SK-N-SH (cell line): ENCODE measurements at regions not wholly inside any gene's neighbourhood (a gene's known extent, or its start where the extent isn't known, plus 50 kb on each side); places are given as distances from the start of the nearest gene placed in this dataset.
"Not testable (repeated sequence)": the region's sequence is repeated elsewhere in the genome, so short reads cannot be mapped to it uniquely, and the experiment has no call there.

ENCODE experiments used
- CTCF ChIA-PET: fragments of 300-600, 350-600 bp; formaldehyde crosslinking; extraction: SDS; loops from one replicate; lab custom pipeline; 2021; lab: Yijun Ruan, JAX
- POLR2A ChIA-PET: fragments of 350-600 bp; sonication (Branson Sonifier 250); formaldehyde crosslinking; extraction: SDS; loops from one replicate; lab custom pipeline; 2020; ENCODE audit warnings: antibody characterized with exemption, inconsistent platforms; lab: Yijun Ruan, JAX
- DNase-seq: peaks from one replicate; pipeline ENCODE4 v3.0.0; 2012
- H2AFZ ChIP-seq: fragments of 200-600 bp; sonication (generic); 2 replicates; pipeline ENCODE4 v1.8.1; 2016; ENCODE audit warnings: antibody characterized with exemption, mild to moderate bottlenecking, low read depth
- H3F3A ChIP-seq: fragments of 200-600 bp; sonication (generic); replicated peaks from 2 replicates; pipeline ENCODE3; 2016; ENCODE audit warnings: antibody characterized with exemption, mild to moderate bottlenecking; ENCODE audit not compliant: insufficient read depth
- H3K27ac ChIP-seq, 2 experiments: fragments of 200-500 bp in 1 of 2; fragments of 200-600 bp in 1 of 2; sonication (Bioruptor generic) in 1 of 2; sonication (generic), shearing (Covaris generic) in 1 of 2; 2 replicates each; pipeline versions ENCODE4 v1.5.1 to v1.6.1; 2014 to 2016; ENCODE audit warnings: low read depth in 2 of 2, inconsistent platforms in 1 of 2, low read length in 1 of 2, mild to moderate bottlenecking in 1 of 2, mixed read lengths in 1 of 2
- H3K27me3 ChIP-seq: fragments of 200-600 bp; sonication (generic), shearing (Covaris generic); 2 replicates; pipeline ENCODE4 v1.6.1; 2016; ENCODE audit warnings: mixed run types; ENCODE audit not compliant: insufficient read depth
- H3K36me3 ChIP-seq, 2 experiments: fragments of 200-500 bp in 1 of 2; fragments of 200-600 bp in 1 of 2; sonication (Bioruptor generic) in 1 of 2; sonication (generic) in 1 of 2; replicated peaks in 1 of 2; 2 replicates each; pipeline versions ENCODE3 to v1.5.1; 2014 to 2016; ENCODE audit warnings: low read length in 1 of 2, mild to moderate bottlenecking in 1 of 2; ENCODE audit not compliant: insufficient read depth in 2 of 2, control insufficient read depth in 1 of 2
- H3K4me1 ChIP-seq, 2 experiments: fragments of 200-500 bp in 1 of 2; fragments of 200-600 bp in 1 of 2; sonication (Bioruptor generic) in 1 of 2; sonication (generic), shearing (Covaris generic) in 1 of 2; 2 replicates each; pipeline versions ENCODE4 v1.5.1 to v1.6.1; 2014 to 2016; ENCODE audit warnings: low read depth in 1 of 2, low read length in 1 of 2, mixed run types in 1 of 2; ENCODE audit not compliant: insufficient read depth in 2 of 2, control insufficient read depth in 1 of 2
- H3K4me2 ChIP-seq: fragments of 200-600 bp; sonication (generic), shearing (Covaris generic); 2 replicates; pipeline ENCODE4 v1.6.1; 2017; ENCODE audit warnings: mixed run types
- H3K4me3 ChIP-seq, 2 experiments: fragments of 200-500 bp in 1 of 2; fragments of 200-600 bp in 1 of 2; sonication (Bioruptor generic) in 1 of 2; sonication (generic), shearing (Covaris generic) in 1 of 2; 2 replicates each; pipeline versions ENCODE4 v1.5.1 to v1.8.1; 2014 to 2016; ENCODE audit warnings: low read depth in 2 of 2, inconsistent platforms in 1 of 2, low read length in 1 of 2, mild to moderate bottlenecking in 1 of 2, mixed read lengths in 1 of 2, moderate library complexity in 1 of 2
- H3K79me2 ChIP-seq: fragments of 200-600 bp; sonication (generic); 2 replicates; pipeline ENCODE4 v1.8.1; 2017; ENCODE audit warnings: mild to moderate bottlenecking; ENCODE audit not compliant: insufficient read depth
- H3K9ac ChIP-seq: fragments of 200-600 bp; sonication (generic); 2 replicates; pipeline ENCODE4 v1.6.1; 2017; ENCODE audit warnings: mixed run types
- H3K9me2 ChIP-seq: fragments of 200-600 bp; sonication (generic); 2 replicates; pipeline ENCODE4 v1.6.1; 2017; ENCODE audit warnings: mixed run types
- H3K9me3 ChIP-seq: fragments of 200-600 bp; sonication (generic); 2 replicates; pipeline ENCODE4 v1.6.1; 2017; ENCODE audit warnings: mixed run types, mild to moderate bottlenecking, moderate library complexity
- H4K20me1 ChIP-seq: fragments of 200-600 bp; sonication (generic); 2 replicates; pipeline ENCODE4 v1.6.1; 2017; ENCODE audit warnings: mild to moderate bottlenecking, mixed run types; ENCODE audit not compliant: insufficient read depth
- EP300 ChIP-seq, 2 experiments: IDR thresholded peaks; 2 replicates each; pipeline versions ENCODE4 v1.4.0 to v1.6.1; 2012; ENCODE audit warnings: borderline replicate concordance in 1 of 2, low read depth in 1 of 2, low read length in 1 of 2
- EZH2phosphoT487 ChIP-seq: fragments of 200-600 bp; sonication (generic); IDR thresholded peaks from 2 replicates; pipeline ENCODE4 v1.6.1; 2017; ENCODE audit warnings: low read depth, mixed run types, mild to moderate bottlenecking, antibody characterized with exemption, moderate library complexity, borderline replicate concordance
- FOXM1 ChIP-seq: IDR thresholded peaks from 2 replicates; pipeline ENCODE4 v1.4.0; 2012; ENCODE audit warnings: low read depth, mild to moderate bottlenecking
- JUND ChIP-seq: IDR thresholded peaks from 2 replicates; pipeline ENCODE4 v1.4.0; 2012
- MEF2A ChIP-seq: IDR thresholded peaks from 2 replicates; pipeline ENCODE4 v1.4.0; 2012; ENCODE audit warnings: low read depth, borderline replicate concordance
- MXI1 ChIP-seq: IDR thresholded peaks from 2 replicates; pipeline ENCODE4 v1.6.1; 2012; ENCODE audit warnings: mild to moderate bottlenecking, low read depth, low read length, improper control_type of control experiment
- NFIC ChIP-seq: IDR thresholded peaks from 2 replicates; pipeline ENCODE4 v1.4.0; 2012; ENCODE audit warnings: borderline replicate concordance
- NRF1 ChIP-seq: IDR thresholded peaks from 2 replicates; pipeline ENCODE4 v1.6.1; 2012; ENCODE audit warnings: low read depth, mild to moderate bottlenecking, low read length
- POLR2AphosphoS5 ChIP-seq: IDR thresholded peaks from 2 replicates; pipeline ENCODE4 v1.6.1; 2012; ENCODE audit warnings: low read depth, low read length
- RAD21 ChIP-seq: IDR thresholded peaks from 2 replicates; pipeline ENCODE4 v1.6.1; 2012; ENCODE audit warnings: mild to moderate bottlenecking, low read length
- RCOR1 ChIP-seq: fragments of 150-350 bp; IDR thresholded peaks from 2 replicates; pipeline ENCODE4 v1.6.1; 2017; ENCODE audit warnings: antibody characterized with exemption, low read length
- REST ChIP-seq: IDR thresholded peaks from 2 replicates; pipeline ENCODE4 v1.6.1; 2012; ENCODE audit warnings: mild to moderate bottlenecking, low read depth, low read length, moderate library complexity
- RFX5 ChIP-seq: IDR thresholded peaks from 2 replicates; pipeline ENCODE4 v1.6.1; 2012; ENCODE audit warnings: mild to moderate bottlenecking, improper control_type of control experiment, low read length
- SMC3 ChIP-seq: IDR thresholded peaks from 2 replicates; pipeline ENCODE4 v1.6.1; 2012; ENCODE audit warnings: low read depth, low read length, improper control_type of control experiment
- TCF12 ChIP-seq: IDR thresholded peaks from 2 replicates; pipeline ENCODE4 v1.4.0; 2012
- TEAD4 ChIP-seq: IDR thresholded peaks from 2 replicates; pipeline ENCODE4 v1.4.0; 2012; ENCODE audit warnings: mild to moderate bottlenecking, borderline replicate concordance; ENCODE audit not compliant: insufficient read depth
- USF1 ChIP-seq: IDR thresholded peaks from 2 replicates; pipeline ENCODE4 v1.4.0; 2012; ENCODE audit warnings: low read depth, borderline replicate concordance
- WGBS: methylation state at CpG from one replicate; pipeline ENCODE4 v1.1.6; 2017; ENCODE audit warnings: low lambda C conversion rate; 5-methylcytosine and 5-hydroxymethylcytosine counted together
- TF ChIP-seq, protein P1 (sequence below): IDR thresholded peaks from 2 replicates; pipeline ENCODE4; 2012
- TF ChIP-seq, protein P2 (sequence below): fragments of 150-350 bp; IDR thresholded peaks from 2 replicates; pipeline ENCODE4 v1.6.1; 2016; ENCODE audit warnings: mild to moderate bottlenecking, low read depth, low read length
- TF ChIP-seq, protein P3 (sequence below): IDR thresholded peaks from 2 replicates; pipeline ENCODE4 v1.4.0; 2012; ENCODE audit warnings: low read depth, borderline replicate concordance

GRCh38 chr13:39837866-39838265 is 182.4 kb downstream of the COG6 start:
- H3K9me2 ChIP-seq, H3F3A ChIP-seq, H3K36me3 ChIP-seq, H3K4me3 ChIP-seq, H3K9ac ChIP-seq, H4K20me1 ChIP-seq, H3K9me3 ChIP-seq, H3K79me2 ChIP-seq, H3K4me2 ChIP-seq, H2AFZ ChIP-seq, POLR2A ChIA-PET, H3K27ac ChIP-seq, CTCF ChIA-PET, H3K27me3 ChIP-seq, H3K4me1 ChIP-seq, DNase-seq: not testable (repeated sequence)
- TF ChIP-seq POLR2AphosphoS5, result peak; percentile 49; the same call in 1 of the 2 replicates
- TF ChIP-seq EP300 (IDR thresholded peaks at IDR 0.05; ENCODE audit: borderline replicate concordance in 1 of 2, low read depth in 1 of 2, low read length in 1 of 2), result peak in 1 of 2 experiments; percentile 73; a peak in 2 of 4 replicates
- peak; percentile 36; the same call in 1 of the 2 replicates for TF ChIP-seq FOXM1
- peak; percentile 91 for TF ChIP-seq TCF12
- peak; percentile 56 for TF ChIP-seq JUND
- 0 out of 2 replicates have a peak, but pooled peaks have one; percentile 36 for TF ChIP-seq TEAD4
- TF ChIP-seq, protein P1, sequence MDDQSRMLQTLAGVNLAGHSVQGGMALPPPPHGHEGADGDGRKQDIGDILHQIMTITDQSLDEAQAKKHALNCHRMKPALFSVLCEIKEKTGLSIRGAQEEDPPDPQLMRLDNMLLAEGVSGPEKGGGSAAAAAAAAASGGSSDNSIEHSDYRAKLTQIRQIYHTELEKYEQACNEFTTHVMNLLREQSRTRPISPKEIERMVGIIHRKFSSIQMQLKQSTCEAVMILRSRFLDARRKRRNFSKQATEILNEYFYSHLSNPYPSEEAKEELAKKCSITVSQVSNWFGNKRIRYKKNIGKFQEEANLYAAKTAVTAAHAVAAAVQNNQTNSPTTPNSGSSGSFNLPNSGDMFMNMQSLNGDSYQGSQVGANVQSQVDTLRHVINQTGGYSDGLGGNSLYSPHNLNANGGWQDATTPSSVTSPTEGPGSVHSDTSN, result peak; percentile 87
- TF ChIP-seq MEF2A, result peak; percentile 43; the same call in 1 of the 2 replicates
- peak; percentile 30; the same call in 1 of the 2 replicates for TF ChIP-seq NFIC
- WGBS, result 17% methylated on average over 1 of the region's 1 CpG

DNA sequence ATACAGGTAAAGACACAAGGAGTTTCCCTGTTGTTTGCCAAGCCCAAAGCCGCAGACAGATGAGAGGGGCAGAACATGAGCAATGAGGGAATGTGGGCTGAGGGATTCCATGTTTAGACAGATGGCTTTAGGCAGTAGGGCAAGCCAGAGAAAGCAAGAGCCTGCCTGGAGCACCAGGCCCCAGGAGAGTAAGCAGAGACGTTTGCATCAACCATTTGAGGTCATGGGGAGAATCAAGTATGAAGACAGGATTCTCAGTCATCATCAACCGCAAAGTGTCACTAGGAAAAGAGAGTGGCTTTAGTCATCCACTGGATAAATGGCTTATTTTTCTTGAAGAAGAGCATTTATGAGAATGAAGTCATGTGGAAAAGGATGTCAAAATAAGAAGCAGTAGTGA is 184.7 kb downstream of the COG6 start:
- H3K9me2 ChIP-seq, result no peaks in the 10 kb centered on the region
- no peaks in the 10 kb centered on the region for H3K27me3 ChIP-seq
- ChIA-PET POLR2A (no interaction called here), CTCF (no interaction called here)
- no peak overlapping the region for H3K4me2 ChIP-seq
- H2AFZ ChIP-seq, result no peak overlapping the region
- H3K79me2 ChIP-seq, result no peaks in the 10 kb centered on the region
- H3K27ac ChIP-seq, result no peak overlapping the region
- no peaks in the 10 kb centered on the region for H3F3A ChIP-seq
- no peak for DNase-seq
- no peaks in the 10 kb centered on the region for H3K4me1 ChIP-seq
- no peaks in the 10 kb centered on the region for H4K20me1 ChIP-seq
- no peaks in the 10 kb centered on the region for H3K9me3 ChIP-seq
- WGBS, result 84% methylated on average over 3 of the region's 3 CpGs
- H3K4me3 ChIP-seq, result no peak overlapping the region
- no peak overlapping the region for H3K9ac ChIP-seq
- no peaks in the 10 kb centered on the region for H3K36me3 ChIP-seq
- TF ChIP-seq USF1, result no peak
- TF ChIP-seq NFIC, result no peak
- no peak for TF ChIP-seq MEF2A
- TF ChIP-seq JUND, result no peak
- TF ChIP-seq RAD21, result no peak
- no peak for TF ChIP-seq MXI1
- TF ChIP-seq, protein P2, sequence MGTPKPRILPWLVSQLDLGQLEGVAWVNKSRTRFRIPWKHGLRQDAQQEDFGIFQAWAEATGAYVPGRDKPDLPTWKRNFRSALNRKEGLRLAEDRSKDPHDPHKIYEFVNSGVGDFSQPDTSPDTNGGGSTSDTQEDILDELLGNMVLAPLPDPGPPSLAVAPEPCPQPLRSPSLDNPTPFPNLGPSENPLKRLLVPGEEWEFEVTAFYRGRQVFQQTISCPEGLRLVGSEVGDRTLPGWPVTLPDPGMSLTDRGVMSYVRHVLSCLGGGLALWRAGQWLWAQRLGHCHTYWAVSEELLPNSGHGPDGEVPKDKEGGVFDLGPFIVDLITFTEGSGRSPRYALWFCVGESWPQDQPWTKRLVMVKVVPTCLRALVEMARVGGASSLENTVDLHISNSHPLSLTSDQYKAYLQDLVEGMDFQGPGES, result no peak
- no peak for TF ChIP-seq SMC3
- no peak for TF ChIP-seq POLR2AphosphoS5
- no peak for TF ChIP-seq RFX5
- TF ChIP-seq NRF1, result no peak
- TF ChIP-seq FOXM1, result no peak
- no peak for TF ChIP-seq EP300 (IDR thresholded peaks at IDR 0.05; ENCODE audit: borderline replicate concordance in 1 of 2, low read depth in 1 of 2, low read length in 1 of 2)
- TF ChIP-seq, protein P3, sequence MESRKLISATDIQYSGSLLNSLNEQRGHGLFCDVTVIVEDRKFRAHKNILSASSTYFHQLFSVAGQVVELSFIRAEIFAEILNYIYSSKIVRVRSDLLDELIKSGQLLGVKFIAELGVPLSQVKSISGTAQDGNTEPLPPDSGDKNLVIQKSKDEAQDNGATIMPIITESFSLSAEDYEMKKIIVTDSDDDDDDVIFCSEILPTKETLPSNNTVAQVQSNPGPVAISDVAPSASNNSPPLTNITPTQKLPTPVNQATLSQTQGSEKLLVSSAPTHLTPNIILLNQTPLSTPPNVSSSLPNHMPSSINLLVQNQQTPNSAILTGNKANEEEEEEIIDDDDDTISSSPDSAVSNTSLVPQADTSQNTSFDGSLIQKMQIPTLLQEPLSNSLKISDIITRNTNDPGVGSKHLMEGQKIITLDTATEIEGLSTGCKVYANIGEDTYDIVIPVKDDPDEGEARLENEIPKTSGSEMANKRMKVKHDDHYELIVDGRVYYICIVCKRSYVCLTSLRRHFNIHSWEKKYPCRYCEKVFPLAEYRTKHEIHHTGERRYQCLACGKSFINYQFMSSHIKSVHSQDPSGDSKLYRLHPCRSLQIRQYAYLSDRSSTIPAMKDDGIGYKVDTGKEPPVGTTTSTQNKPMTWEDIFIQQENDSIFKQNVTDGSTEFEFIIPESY, result no peak
- no peak for TF ChIP-seq EZH2phosphoT487
- no peak for TF ChIP-seq RCOR1
- no peak for TF ChIP-seq REST
